HCT116 (cell line): ENCODE measurements at regions not wholly inside any gene's neighbourhood (a gene's known extent, or its start where the extent isn't known, plus 50 kb on each side); places are given as distances from the start of the nearest gene placed in this dataset.
A peak's percentile ranks its signal among the peaks of the same experiment; 100 is the strongest.

Experiments used
- ATAC-seq: fragments of 200-7000 bp; cut with Tn5 transposase; 2 replicates; pipeline ENCODE4 v1.9.1; 2020; ENCODE audit warnings: mild to moderate bottlenecking, moderate library complexity
- BruUV-seq: library from RNA; stranded (reverse); fragments of 400-500 nt; replicated peaks from 2 replicates; lab custom pipeline; 2021; lab: Mats Ljungman, UMichigan
- CTCF ChIA-PET: fragments of 300-600 bp; sonication (Branson Sonifier 250); formaldehyde crosslinking; loops from one replicate; lab custom pipeline; 2021; ENCODE audit warnings: antibody characterized with exemption; lab: Charles Lee
- POLR2A ChIA-PET: fragments of 300-600, 350-600 bp; sonication (Branson Sonifier 250); formaldehyde crosslinking; loops from one replicate; lab custom pipeline; 2021; ENCODE audit warnings: antibody characterized with exemption; lab: Charles Lee
- RAD21 ChIA-PET, 2 experiments: fragments of 300-600 bp; sonication (Branson Sonifier 250); formaldehyde crosslinking; loops; one replicate each; lab custom pipeline; 2023; ENCODE audit warnings: low total read pairs in 2 of 2; ENCODE audit not compliant: uncharacterized antibody in 2 of 2, unreplicated experiment in 2 of 2, low non-redundant PET in 1 of 2; lab: Charles Lee
- DNase-seq: peaks from one replicate; pipeline ENCODE4 v3.0.0-alpha.2; 2010; ENCODE audit warnings: low read depth, low spot score
- H2AFZ ChIP-seq: fragments of 200-600 bp; shearing (Covaris generic), sonication (generic); 2 replicates; pipeline ENCODE4 v1.6.1; 2017; ENCODE audit warnings: low read depth, mixed run types, mixed read lengths, antibody characterized with exemption, low read length; ENCODE audit not compliant: poor library complexity, severe bottlenecking
- H3K27ac ChIP-seq: 2 replicates; pipeline ENCODE4 v1.5.1; 2012; ENCODE audit warnings: low read depth, low read length
- H3K27me3 ChIP-seq: fragments of 200-600 bp; sonication (generic); 2 replicates; pipeline ENCODE4 v1.6.1; 2016; ENCODE audit warnings: mixed run types, low read length, mixed read lengths; ENCODE audit not compliant: insufficient read depth
- H3K36me3 ChIP-seq, 2 experiments: fragments of 200-500 bp in 1 of 2; fragments of 200-600 bp in 1 of 2; sonication (Bioruptor generic) in 1 of 2; sonication (generic) in 1 of 2; 2 replicates each; pipeline versions ENCODE4 v1.5.1 to v1.6.1; 2014 to 2016; ENCODE audit warnings: low read length in 2 of 2, inconsistent platforms in 1 of 2, mixed read lengths in 1 of 2, mixed run types in 1 of 2; ENCODE audit not compliant: insufficient read depth in 2 of 2, control insufficient read depth in 1 of 2
- H3K4me1 ChIP-seq, 2 experiments: fragments of 200-600 bp in 1 of 2; sonication (generic) in 1 of 2; 2 replicates each; pipeline versions ENCODE4 v1.5.1 to v1.6.1; 2012 to 2017; ENCODE audit warnings: low read length in 2 of 2, inconsistent platforms in 1 of 2, mild to moderate bottlenecking in 1 of 2, mixed read lengths in 1 of 2, mixed run types in 1 of 2, moderate library complexity in 1 of 2; ENCODE audit not compliant: insufficient read depth in 2 of 2, control insufficient read depth in 1 of 2
- H3K4me2 ChIP-seq: fragments of 200-600 bp; sonication (generic); 2 replicates; pipeline ENCODE4 v1.6.1; 2017; ENCODE audit warnings: mixed run types, low read length, mixed read lengths
- H3K4me3 ChIP-seq, 2 experiments: fragments of 200-600 bp in 1 of 2; sonication (generic) in 1 of 2; replicated peaks in 1 of 2; 2 replicates each; pipeline ENCODE4 v1.5.1; 2011 to 2016; ENCODE audit warnings: low read length in 2 of 2, control low read depth in 1 of 2, low read depth in 1 of 2, mild to moderate bottlenecking in 1 of 2, mixed read lengths in 1 of 2, mixed run types in 1 of 2
- H3K79me2 ChIP-seq: fragments of 200-600 bp; sonication (generic); 2 replicates; pipeline ENCODE4 v1.6.1; 2017; ENCODE audit warnings: mild to moderate bottlenecking, mixed run types, low read length, moderate library complexity, mixed read lengths; ENCODE audit not compliant: insufficient read depth
- H3K9ac ChIP-seq: fragments of 200-600 bp; sonication (generic); 2 replicates; pipeline ENCODE4 v1.6.1; 2016; ENCODE audit warnings: low read length, mixed read lengths
- H3K9me2 ChIP-seq: fragments of 200-600 bp; sonication (generic), shearing (Covaris generic); 2 replicates; pipeline ENCODE4 v1.6.1; 2017; ENCODE audit warnings: mixed run types, mild to moderate bottlenecking, moderate library complexity; ENCODE audit not compliant: insufficient read depth
- H3K9me3 ChIP-seq, 2 experiments: fragments of 200-500 bp in 1 of 2; fragments of 200-600 bp in 1 of 2; sonication (Bioruptor generic) in 1 of 2; sonication (generic) in 1 of 2; 2 replicates each; pipeline ENCODE4 v1.6.1; 2014 to 2017; ENCODE audit warnings: low read length in 2 of 2, mixed read lengths in 2 of 2, inconsistent platforms in 1 of 2, low read depth in 1 of 2, mild to moderate bottlenecking in 1 of 2, mixed run types in 1 of 2, moderate library complexity in 1 of 2; ENCODE audit not compliant: control insufficient read depth in 1 of 2, insufficient read depth in 1 of 2
- H4K20me1 ChIP-seq: fragments of 200-600 bp; sonication (generic), shearing (Covaris generic); 2 replicates; pipeline ENCODE4 v1.6.1; 2017; ENCODE audit warnings: mixed run types, mild to moderate bottlenecking, moderate library complexity; ENCODE audit not compliant: insufficient read depth
- ATF3 ChIP-seq: IDR thresholded peaks from 2 replicates; pipeline ENCODE4 v1.6.1; 2012
- CTCF ChIP-seq, 3 experiments: fragments of 200-600 bp in 1 of 3; sonication (generic) in 1 of 3; IDR thresholded peaks in 2 of 3; conservative IDR thresholded peaks in 1 of 3; 2 replicates each; pipeline ENCODE4 v1.5.1; 2012 to 2017; ENCODE audit warnings: low read depth in 2 of 3, low read length in 2 of 3, antibody characterized with exemption in 1 of 3, borderline replicate concordance in 1 of 3, control low read depth in 1 of 3, mild to moderate bottlenecking in 1 of 3, mixed read lengths in 1 of 3, mixed run types in 1 of 3, moderate library complexity in 1 of 3; ENCODE audit not compliant: insufficient read depth in 1 of 3
- EZH2 ChIP-seq: fragments of 200-600 bp; sonication (generic); IDR thresholded peaks from 2 replicates; pipeline ENCODE4 v1.6.1; 2017; ENCODE audit warnings: antibody characterized with exemption, mixed run types
- RAD21 ChIP-seq: IDR thresholded peaks from 2 replicates; pipeline ENCODE4 v1.6.1; 2012; ENCODE audit warnings: low read depth, mild to moderate bottlenecking
- intact Hi-C: fragments of 100-400 bp; cut with micrococcal nuclease; formaldehyde crosslinking; loops from 2 replicates; pipeline ENCODE4 v1.10.0; 2022

- TF ChIP-seq ATF3 (no peak), CTCF (IDR thresholded peaks at IDR 0.05 in 2 of 3, conservative IDR thresholded peaks at IDR 0.05 in 1 of 3; ENCODE audit: borderline replicate concordance in 1 of 3, insufficient read depth in 1 of 3, low read depth in 2 of 3, low read length in 2 of 3) (0 out of 6 replicates have a peak, but pooled peaks of 1 of the 3 experiments have one; percentile 4)
- intact Hi-C loops, result no loop called here
- POLR2A ChIA-PET, result no interaction called here
- no peak overlapping the region for H2AFZ ChIP-seq
- no peaks in the 10 kb centered on the region for H3K36me3 ChIP-seq
- ATAC-seq, result no peak
- no peak overlapping the region for H3K27ac ChIP-seq
- H4K20me1 ChIP-seq, result no peaks in the 10 kb centered on the region
- H3K79me2 ChIP-seq, result no peaks in the 10 kb centered on the region
- RAD21 ChIA-PET, result no interaction called here
- BruUV-seq, result no TSS peak
- no peaks in the 10 kb centered on the region for H3K9me2 ChIP-seq
- no peak overlapping the region for H3K4me2 ChIP-seq
- no peaks in the 10 kb centered on the region for H3K4me1 ChIP-seq
- no peak overlapping the region for H3K9ac ChIP-seq
- no peak overlapping the region for H3K4me3 ChIP-seq
- peaks cover 37% of the 10 kb centered on the region for H3K27me3 ChIP-seq
- no peaks in the 10 kb centered on the region for H3K9me3 ChIP-seq
- CTCF ChIA-PET, result no interaction called here
- no peak for DNase-seq
Observed at GRCh38 chr16:54432897-54433229, 146.3 kb upstream of the IRX3 start.

- ChIA-PET POLR2A (no interaction called here), CTCF (no interaction called here), RAD21 (no interaction called here)
- H4K20me1 ChIP-seq, result no peaks in the 10 kb centered on the region
- no peak overlapping the region for H2AFZ ChIP-seq
- no TSS peak for BruUV-seq
- intact Hi-C loops, result no loop called here
- H3K36me3 ChIP-seq, result no peaks in the 10 kb centered on the region
- H3K4me2 ChIP-seq, result no peak overlapping the region
- no peak overlapping the region for H3K9ac ChIP-seq
- H3K79me2 ChIP-seq, result no peaks in the 10 kb centered on the region
- no peak for DNase-seq
- peaks cover 37% of the 10 kb centered on the region for H3K27me3 ChIP-seq
- no peaks in the 10 kb centered on the region for H3K9me2 ChIP-seq
- no peaks in the 10 kb centered on the region for H3K9me3 ChIP-seq
- no peaks in the 10 kb centered on the region for H3K4me1 ChIP-seq
- no peak overlapping the region for H3K27ac ChIP-seq
- TF ChIP-seq EZH2 (no peak), RAD21 (0 out of 2 replicates have a peak, but pooled peaks have one; percentile 7)
- TF ChIP-seq, all 23 proteins: peak for 1
- no peak overlapping the region for H3K4me3 ChIP-seq
- no peak for ATAC-seq
Observed at GRCh38 chr16:54431997-54432896, 145.7 kb upstream of the IRX3 start.
